ENCODE measurements at regions not wholly inside any gene's neighbourhood (a gene's known extent, or its start where the extent isn't known, plus 50 kb on each side); places are given as distances from the start of the nearest gene placed in this dataset.

GRCh38 chr5:128629157-128629556 is 91.1 kb upstream of the FBN2 start:
- Histone ChIP-seq H3K4me1 (ENCODE audit: low read depth, poor library complexity, severe bottlenecking) (no peaks in the 10 kb centered on the region), H3K9ac (no peak overlapping the region), H3K4me2 (no peak overlapping the region), H3K27ac (no peak overlapping the region), H3K79me2 (ENCODE audit: insufficient read depth, low read depth) (no peaks in the 10 kb centered on the region), H4K20me1 (ENCODE audit: insufficient read depth) (no peaks in the 10 kb centered on the region), H3K4me3 (IDR thresholded peaks at IDR 0.05; ENCODE audit: insufficient read depth, low read depth, low read length) (no peak overlapping the region), H3K27me3 (ENCODE audit: insufficient read depth, low read depth) (no peaks in the 10 kb centered on the region), H3K36me3 (ENCODE audit: insufficient read depth) (no peaks in the 10 kb centered on the region), H2AFZ (ENCODE audit: low read depth) (no peak overlapping the region)
- no peak for TF ChIP-seq CTCF (conservative IDR thresholded peaks at IDR 0.05; ENCODE audit: low read depth, low read length)

- H3K4me3 ChIP-seq (IDR thresholded peaks at IDR 0.05; ENCODE audit: insufficient read depth, low read depth, low read length), result no peak overlapping the region
- no peaks in the 10 kb centered on the region for H3K79me2 ChIP-seq (ENCODE audit: insufficient read depth, low read depth)
- no peaks in the 10 kb centered on the region for H3K4me1 ChIP-seq (ENCODE audit: low read depth, poor library complexity, severe bottlenecking)
- no peaks in the 10 kb centered on the region for H3K27me3 ChIP-seq (ENCODE audit: insufficient read depth, low read depth)
- H3K27ac ChIP-seq, result no peak overlapping the region
- H2AFZ ChIP-seq (ENCODE audit: low read depth), result no peak overlapping the region
- H3K4me2 ChIP-seq, result no peak overlapping the region
- H3K36me3 ChIP-seq (ENCODE audit: insufficient read depth), result no peaks in the 10 kb centered on the region
- TF ChIP-seq CTCF (conservative IDR thresholded peaks at IDR 0.05; ENCODE audit: low read depth, low read length), result no peak
- no peak overlapping the region for H3K9ac ChIP-seq
- no peaks in the 10 kb centered on the region for H4K20me1 ChIP-seq (ENCODE audit: insufficient read depth)
These were observed 92.1 kb upstream of the FBN2 start for GRCh38 chr5:128630121-128630520.

- Histone ChIP-seq H3K36me3 (ENCODE audit: insufficient read depth) (no peaks in the 10 kb centered on the region), H4K20me1 (ENCODE audit: insufficient read depth) (no peaks in the 10 kb centered on the region), H3K79me2 (ENCODE audit: insufficient read depth, low read depth) (no peaks in the 10 kb centered on the region), H3K4me1 (ENCODE audit: low read depth, poor library complexity, severe bottlenecking) (no peaks in the 10 kb centered on the region), H3K27ac (no peak overlapping the region), H2AFZ (ENCODE audit: low read depth) (no peak overlapping the region), H3K9ac (no peak overlapping the region), H3K4me3 (IDR thresholded peaks at IDR 0.05; ENCODE audit: insufficient read depth, low read depth, low read length) (no peak overlapping the region), H3K4me2 (no peak overlapping the region), H3K27me3 (ENCODE audit: insufficient read depth, low read depth) (no peaks in the 10 kb centered on the region)
- no peak for TF ChIP-seq CTCF (conservative IDR thresholded peaks at IDR 0.05; ENCODE audit: low read depth, low read length)
These were observed 93.7 kb upstream of the FBN2 start for GRCh38 chr5:128631771-128632170.

- H4K20me1 ChIP-seq (ENCODE audit: insufficient read depth), result no peaks in the 10 kb centered on the region
- no peaks in the 10 kb centered on the region for H3K4me1 ChIP-seq (ENCODE audit: low read depth, poor library complexity, severe bottlenecking)
- no peak overlapping the region for H3K9ac ChIP-seq
- no peak overlapping the region for H3K4me3 ChIP-seq (IDR thresholded peaks at IDR 0.05; ENCODE audit: insufficient read depth, low read depth, low read length)
- no peaks in the 10 kb centered on the region for H3K27me3 ChIP-seq (ENCODE audit: insufficient read depth, low read depth)
- TF ChIP-seq CTCF (conservative IDR thresholded peaks at IDR 0.05; ENCODE audit: low read depth, low read length), result no peak
- H3K79me2 ChIP-seq (ENCODE audit: insufficient read depth, low read depth), result no peaks in the 10 kb centered on the region
- H3K27ac ChIP-seq, result no peak overlapping the region
- no peak overlapping the region for H3K4me2 ChIP-seq
- H2AFZ ChIP-seq (ENCODE audit: low read depth), result no peak overlapping the region
- H3K36me3 ChIP-seq (ENCODE audit: insufficient read depth), result no peaks in the 10 kb centered on the region
These were observed 94.2 kb upstream of the FBN2 start for GRCh38 chr5:128632264-128632663.

GRCh38 chr5:128633901-128634300 is 95.9 kb upstream of the FBN2 start:
- Histone ChIP-seq H3K36me3 (ENCODE audit: insufficient read depth) (no peaks in the 10 kb centered on the region), H3K27me3 (ENCODE audit: insufficient read depth, low read depth) (no peaks in the 10 kb centered on the region), H3K4me3 (IDR thresholded peaks at IDR 0.05; ENCODE audit: insufficient read depth, low read depth, low read length) (no peak overlapping the region), H3K4me1 (ENCODE audit: low read depth, poor library complexity, severe bottlenecking) (no peaks in the 10 kb centered on the region), H3K79me2 (ENCODE audit: insufficient read depth, low read depth) (no peaks in the 10 kb centered on the region), H2AFZ (ENCODE audit: low read depth) (no peak overlapping the region), H3K27ac (no peak overlapping the region), H4K20me1 (ENCODE audit: insufficient read depth) (no peaks in the 10 kb centered on the region), H3K4me2 (no peak overlapping the region), H3K9ac (no peak overlapping the region)
- TF ChIP-seq CTCF (conservative IDR thresholded peaks at IDR 0.05; ENCODE audit: low read depth, low read length), result no peak
